GM12891 (cell line): ENCODE measurements at regions not wholly inside any gene's neighbourhood (a gene's known extent, or its start where the extent isn't known, plus 50 kb on each side); places are given as distances from the start of the nearest gene placed in this dataset.
A peak's percentile ranks its signal among the peaks of the same experiment; 100 is the strongest.

Experiments used
- PAX5 ChIP-seq: IDR thresholded peaks from 2 replicates; pipeline ENCODE4 v1.6.1; 2011; ENCODE audit warnings: low read length, moderate library complexity, mild to moderate bottlenecking; ENCODE audit not compliant: insufficient read depth, severe bottlenecking
- POLR2A ChIP-seq: IDR thresholded peaks from 2 replicates; pipeline ENCODE4 v1.6.1; 2011; ENCODE audit warnings: low read depth, low read length, control low read depth
- POLR2AphosphoS5 ChIP-seq: IDR thresholded peaks from 2 replicates; pipeline ENCODE4 v1.6.1; 2011; ENCODE audit warnings: low read depth, low read length, control low read depth
- POU2F2 ChIP-seq: IDR thresholded peaks from 2 replicates; pipeline ENCODE4 v1.6.1; 2011; ENCODE audit warnings: low read depth, mild to moderate bottlenecking, control low read depth, low read length, moderate library complexity
- SPI1 ChIP-seq: IDR thresholded peaks from 2 replicates; pipeline ENCODE4 v1.6.1; 2011; ENCODE audit warnings: low read depth, low read length, control low read depth
- TAF1 ChIP-seq: IDR thresholded peaks from 2 replicates; pipeline ENCODE4 v1.6.1; 2011; ENCODE audit warnings: low read depth, low read length, control low read depth

- TF ChIP-seq POLR2AphosphoS5, result no peak
- TF ChIP-seq POLR2A, result no peak
- TF ChIP-seq SPI1, result peak; percentile 77
- no peak for TF ChIP-seq TAF1
- TF ChIP-seq POU2F2, result no peak
- TF ChIP-seq PAX5, result no peak
These were observed 67.9 kb upstream of the ARID1A start for GRCh38 chr1:26627954-26628353.
